M059J (cell line): ENCODE measurements at regions not wholly inside any gene's neighbourhood (a gene's known extent, or its start where the extent isn't known, plus 50 kb on each side); places are given as distances from the start of the nearest gene placed in this dataset.

ENCODE experiments used
- DNase-seq: peaks from one replicate; pipeline ENCODE4 v3.0.0-alpha.2; 2012; ENCODE audit warnings: low read depth

DNA sequence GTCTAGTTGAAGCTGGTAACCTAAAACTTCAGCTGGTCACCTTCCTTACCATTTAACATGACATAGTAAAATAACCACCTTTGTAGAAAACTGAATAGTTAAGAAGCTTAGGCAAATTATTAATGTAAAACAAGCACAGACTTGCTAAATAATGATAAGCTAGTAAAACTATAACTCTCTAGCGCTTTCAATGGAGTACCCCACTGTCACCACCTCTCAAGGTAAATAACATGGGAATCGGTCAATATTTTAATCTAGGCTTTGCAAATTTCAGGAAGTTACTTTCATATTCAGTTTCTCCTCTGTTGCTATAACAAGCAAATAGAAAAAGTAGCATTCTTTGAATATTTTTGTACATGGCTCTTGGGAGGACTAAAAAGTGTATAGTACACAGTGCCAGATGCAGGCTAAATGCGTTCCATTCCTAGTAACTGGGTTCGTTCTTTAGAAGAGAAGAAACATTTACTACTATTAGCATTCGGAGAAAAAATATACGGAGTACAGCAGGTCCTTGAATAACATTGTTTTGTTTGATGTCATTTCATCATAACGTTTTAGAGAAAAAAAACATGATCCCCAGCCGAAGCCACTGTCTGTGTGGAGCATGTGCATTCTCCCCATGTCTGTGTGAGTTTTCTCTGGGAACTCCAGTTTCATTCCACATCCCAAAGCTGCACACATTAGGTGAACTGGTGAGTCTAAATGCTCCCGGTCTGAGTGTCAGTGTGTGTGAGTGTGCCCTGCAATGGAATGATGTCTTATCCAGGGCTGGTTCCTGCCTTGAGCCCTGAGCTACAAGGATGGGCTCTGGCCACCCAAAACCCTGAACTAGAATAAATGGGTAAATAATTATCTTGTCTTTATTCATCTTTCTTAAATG, 52.5 kb downstream of the EPRS1 start:
- no peak for DNase-seq

DNA sequence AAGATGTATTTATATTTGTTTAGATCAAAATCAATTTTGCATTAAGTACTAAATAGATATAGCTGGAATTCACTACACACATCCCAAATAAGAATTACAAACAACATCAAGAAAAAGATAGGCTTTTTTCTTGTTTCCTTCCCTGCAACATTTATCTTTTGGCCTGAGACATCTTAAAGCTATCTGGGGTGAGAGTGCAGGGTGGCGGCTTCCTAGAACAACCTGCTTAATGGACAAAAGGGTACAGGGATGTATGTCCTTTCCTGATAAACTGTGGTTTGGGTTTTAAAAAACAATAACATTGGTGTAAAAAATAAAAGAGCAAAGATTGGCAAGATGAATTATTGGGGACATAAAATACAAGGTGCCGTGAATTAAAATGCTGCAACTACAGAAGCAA, 54.4 kb downstream of the EPRS1 start:
- no peak for DNase-seq

DNA sequence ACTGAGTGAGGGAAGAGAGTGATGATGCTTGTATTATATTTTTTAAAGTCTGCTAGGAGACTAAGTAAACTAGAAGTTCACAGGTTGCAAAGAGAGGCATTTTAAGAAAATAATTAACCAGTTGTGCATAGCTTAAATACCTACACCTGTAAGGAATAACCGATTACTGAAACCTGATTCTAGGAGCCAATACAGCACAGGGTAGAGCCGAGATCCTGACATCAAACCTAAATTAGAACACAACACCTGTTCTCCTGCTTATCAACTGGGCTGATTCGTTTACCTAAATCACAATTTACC, 54.8 kb downstream of the EPRS1 start:
- no peak for DNase-seq

DNA sequence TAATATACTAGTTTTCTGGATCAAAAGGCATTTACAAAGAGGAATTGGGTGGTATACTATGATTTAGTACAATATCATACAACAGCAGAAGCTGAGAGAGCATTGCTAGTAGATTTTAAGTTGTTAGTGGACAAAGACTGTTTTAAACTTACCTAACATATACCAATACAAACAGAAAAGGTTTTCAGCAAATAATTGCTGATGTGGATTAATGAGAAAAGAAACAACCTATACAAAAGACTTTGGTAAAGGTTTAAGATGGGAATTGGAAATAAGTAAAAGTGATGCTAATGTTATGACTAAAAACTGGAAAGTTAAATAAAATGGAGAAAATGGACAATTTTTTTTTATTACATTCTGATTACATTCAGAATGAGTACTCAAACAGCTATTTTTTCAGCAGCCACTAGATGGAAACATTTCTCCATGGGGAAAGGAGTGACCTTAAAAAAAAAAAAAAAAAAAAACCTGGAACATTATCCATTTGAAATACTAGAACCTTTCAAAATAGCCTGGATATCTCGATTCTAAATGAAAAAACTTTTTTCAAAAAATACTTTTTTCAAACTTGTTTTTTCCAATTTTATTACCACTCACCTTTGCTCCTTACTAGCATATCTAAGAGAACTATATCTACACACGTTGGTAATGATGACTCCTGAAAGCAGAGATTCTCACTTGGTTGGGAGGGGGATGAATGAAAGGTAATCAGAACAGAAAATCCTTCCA, 55.4 kb downstream of the EPRS1 start:
- DNase-seq: peak; percentile 36

GRCh38 chr1:219989766-219990165, 56.5 kb downstream of the EPRS1 start:
- no peak for DNase-seq

GRCh38 chr1:219988818-219989217, 57.5 kb downstream of the EPRS1 start:
- no peak for DNase-seq

DNA sequence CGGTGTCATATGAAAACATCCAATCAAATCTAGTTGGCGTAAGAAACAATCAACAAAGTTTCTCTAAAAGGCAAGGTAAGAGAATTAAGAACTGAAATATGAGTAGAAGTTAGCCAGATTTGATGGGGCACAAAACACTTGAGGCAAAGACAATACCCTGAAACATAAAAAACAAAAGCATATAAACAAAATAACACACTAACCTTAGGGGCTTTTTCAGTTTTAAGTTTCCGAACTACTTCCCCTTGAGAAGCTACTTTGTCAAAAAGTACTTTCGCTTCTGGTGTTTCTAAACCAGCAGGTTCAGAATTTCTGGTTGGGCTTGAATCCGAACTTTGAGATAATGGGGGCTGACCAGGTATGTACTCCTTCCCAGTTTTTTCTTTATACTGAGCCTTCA, 57.9 kb downstream of the EPRS1 start:
- no peak for DNase-seq

- DNase-seq: no peak
These were observed 59.0 kb upstream of the SLC30A10 start for GRCh38 chr1:219987325-219987724.

GRCh38 chr1:219985169-219985568, 56.8 kb upstream of the SLC30A10 start:
- no peak for DNase-seq
